HG03460 (cell line): ENCODE measurements at regions not wholly inside any gene's neighbourhood (a gene's known extent, or its start where the extent isn't known, plus 50 kb on each side); places are given as distances from the start of the nearest gene placed in this dataset.
"Not testable (repeated sequence)": the region's sequence is repeated elsewhere in the genome, so short reads cannot be mapped to it uniquely, and the experiment has no call there.

Source experiments
- ATAC-seq: cut with Tn5 transposase; IDR thresholded peaks from one replicate; pipeline ENCODE4 v1.9.1; 2021; ENCODE audit not compliant: unreplicated experiment

GRCh38 chr5:125848751-125849150 lies 574.5 kb upstream of the GRAMD2B start:
- ATAC-seq = no peak

- no peak for ATAC-seq
Observed at GRCh38 chr5:125856949-125857348, 566.3 kb upstream of the GRAMD2B start.

- ATAC-seq = no peak
Observed at GRCh38 chr5:125863579-125863978, 559.6 kb upstream of the GRAMD2B start.

- no peak for ATAC-seq
Observed at GRCh38 chr5:125865166-125865815, 557.9 kb upstream of the GRAMD2B start.

- ATAC-seq = no peak
Observed at GRCh38 chr5:125868036-125868435, 555.2 kb upstream of the GRAMD2B start.

- ATAC-seq = no peak
Observed at GRCh38 chr5:125870256-125870655, 553.0 kb upstream of the GRAMD2B start.

GRCh38 chr5:125874057-125874456 lies 549.2 kb upstream of the GRAMD2B start:
- no peak for ATAC-seq

GRCh38 chr5:125874717-125875116 lies 548.5 kb upstream of the GRAMD2B start:
- no peak for ATAC-seq

- ATAC-seq = no peak
Observed at GRCh38 chr5:125877248-125877647, 546.0 kb upstream of the GRAMD2B start.

- ATAC-seq = no peak
Observed at GRCh38 chr5:125882061-125882460, 541.1 kb upstream of the GRAMD2B start.

GRCh38 chr5:125883223-125883622 lies 540.0 kb upstream of the GRAMD2B start:
- no peak for ATAC-seq

- no peak for ATAC-seq
Observed at GRCh38 chr5:125888358-125888757, 534.9 kb upstream of the GRAMD2B start.

- ATAC-seq = no peak
Observed at GRCh38 chr5:125890511-125890931, 532.7 kb upstream of the GRAMD2B start.

GRCh38 chr5:125891061-125891725 lies 532.0 kb upstream of the GRAMD2B start:
- ATAC-seq = no peak

GRCh38 chr5:125894383-125894782 lies 528.8 kb upstream of the GRAMD2B start:
- no peak for ATAC-seq

- no peak for ATAC-seq
Observed at GRCh38 chr5:125896368-125896767, 526.8 kb upstream of the GRAMD2B start.

GRCh38 chr5:125897089-125897488 lies 526.1 kb upstream of the GRAMD2B start:
- no peak for ATAC-seq

GRCh38 chr5:125898851-125899405 lies 524.3 kb upstream of the GRAMD2B start:
- ATAC-seq = no peak

GRCh38 chr5:125912028-125912427 lies 511.2 kb upstream of the GRAMD2B start:
- no peak for ATAC-seq

- ATAC-seq = no peak
Observed at GRCh38 chr5:125913200-125913599, 510.0 kb upstream of the GRAMD2B start.

- ATAC-seq = no peak
Observed at GRCh38 chr5:125914471-125914870, 508.7 kb upstream of the GRAMD2B start.

- not testable (repeated sequence) for ATAC-seq
Observed at GRCh38 chr5:125923958-125924357, 499.3 kb upstream of the GRAMD2B start.
